Astrocyte (in vitro differentiated cells and primary cell): ENCODE measurements at regions not wholly inside any gene's neighbourhood (a gene's known extent, or its start where the extent isn't known, plus 50 kb on each side); places are given as distances from the start of the nearest gene placed in this dataset.

ENCODE experiments used
- EZH2 ChIP-seq: IDR thresholded peaks from 2 replicates; pipeline ENCODE4 v1.6.1; 2012; ENCODE audit warnings: mild to moderate bottlenecking, low read length, inconsistent platforms; ENCODE audit not compliant: insufficient read depth
- TF ChIP-seq, protein P1 (sequence below): IDR thresholded peaks from 2 replicates; pipeline ENCODE4 v1.5.1; 2011; ENCODE audit warnings: low read depth, mild to moderate bottlenecking, inconsistent platforms, low read length, moderate library complexity; ENCODE audit not compliant: insufficient read depth

DNA sequence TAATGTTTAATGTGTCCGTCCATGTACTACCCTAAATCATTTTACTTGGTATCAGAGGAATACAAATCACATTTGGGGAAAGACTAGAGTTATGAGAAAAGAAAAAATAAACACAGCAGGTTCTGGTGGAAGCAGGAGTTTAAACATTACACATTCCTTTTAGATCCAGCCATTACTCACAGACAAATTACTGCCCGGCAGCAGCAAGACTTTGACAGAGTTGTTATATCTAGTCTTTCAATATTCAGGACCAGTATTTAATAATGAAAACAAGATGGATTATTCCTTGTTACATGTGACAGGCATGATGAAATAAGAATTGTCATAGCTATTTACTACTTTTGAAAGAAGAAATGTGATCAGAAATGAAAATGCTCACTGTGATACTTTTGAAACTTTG lies 131.8 kb upstream of the GNAI1 start:
- no peak for TF ChIP-seq EZH2
- TF ChIP-seq, protein P1, sequence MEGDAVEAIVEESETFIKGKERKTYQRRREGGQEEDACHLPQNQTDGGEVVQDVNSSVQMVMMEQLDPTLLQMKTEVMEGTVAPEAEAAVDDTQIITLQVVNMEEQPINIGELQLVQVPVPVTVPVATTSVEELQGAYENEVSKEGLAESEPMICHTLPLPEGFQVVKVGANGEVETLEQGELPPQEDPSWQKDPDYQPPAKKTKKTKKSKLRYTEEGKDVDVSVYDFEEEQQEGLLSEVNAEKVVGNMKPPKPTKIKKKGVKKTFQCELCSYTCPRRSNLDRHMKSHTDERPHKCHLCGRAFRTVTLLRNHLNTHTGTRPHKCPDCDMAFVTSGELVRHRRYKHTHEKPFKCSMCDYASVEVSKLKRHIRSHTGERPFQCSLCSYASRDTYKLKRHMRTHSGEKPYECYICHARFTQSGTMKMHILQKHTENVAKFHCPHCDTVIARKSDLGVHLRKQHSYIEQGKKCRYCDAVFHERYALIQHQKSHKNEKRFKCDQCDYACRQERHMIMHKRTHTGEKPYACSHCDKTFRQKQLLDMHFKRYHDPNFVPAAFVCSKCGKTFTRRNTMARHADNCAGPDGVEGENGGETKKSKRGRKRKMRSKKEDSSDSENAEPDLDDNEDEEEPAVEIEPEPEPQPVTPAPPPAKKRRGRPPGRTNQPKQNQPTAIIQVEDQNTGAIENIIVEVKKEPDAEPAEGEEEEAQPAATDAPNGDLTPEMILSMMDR = no peak
